GM19043 (cell line): ENCODE measurements at regions not wholly inside any gene's neighbourhood (a gene's known extent, or its start where the extent isn't known, plus 50 kb on each side); places are given as distances from the start of the nearest gene placed in this dataset.

ENCODE experiments used
- ATAC-seq: cut with Tn5 transposase; IDR thresholded peaks from one replicate; pipeline ENCODE4 v1.9.1; 2021; ENCODE audit warnings: low read depth; ENCODE audit not compliant: unreplicated experiment

DNA sequence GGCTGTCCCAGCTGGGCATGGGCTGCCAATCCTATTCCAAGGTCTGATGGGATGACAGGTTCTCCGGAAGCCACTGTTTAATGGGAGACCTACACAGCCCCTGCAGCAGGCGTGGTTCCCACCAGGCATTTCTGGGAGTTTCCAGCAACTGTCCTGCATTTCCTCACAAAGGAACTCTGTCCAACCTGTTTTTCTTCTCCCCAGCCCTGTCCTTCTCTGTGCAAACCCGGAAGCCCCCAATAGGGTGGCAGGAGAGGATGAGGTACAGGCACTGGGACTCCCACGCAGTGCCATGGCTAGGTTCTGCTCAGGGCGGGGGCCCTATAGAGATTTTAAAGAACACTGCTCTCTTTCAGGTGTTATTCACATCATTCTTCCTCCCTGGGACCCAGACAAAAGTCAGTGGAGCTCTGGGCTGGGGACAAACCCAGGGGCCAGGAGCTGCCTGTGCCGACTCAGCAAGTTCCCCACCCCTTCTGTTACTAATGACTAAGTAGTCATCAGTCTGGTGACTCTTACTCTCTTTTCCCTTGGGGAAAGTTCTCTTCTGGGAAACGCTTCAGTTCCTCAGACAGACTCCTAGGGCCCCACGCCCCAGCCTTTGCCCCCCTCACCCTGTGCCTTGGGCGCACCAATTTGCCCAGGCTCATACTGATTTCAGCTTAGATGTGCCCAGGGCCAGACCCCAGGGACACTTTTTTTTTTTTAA is 97.7 kb downstream of the CD47 start:
- no peak for ATAC-seq

DNA sequence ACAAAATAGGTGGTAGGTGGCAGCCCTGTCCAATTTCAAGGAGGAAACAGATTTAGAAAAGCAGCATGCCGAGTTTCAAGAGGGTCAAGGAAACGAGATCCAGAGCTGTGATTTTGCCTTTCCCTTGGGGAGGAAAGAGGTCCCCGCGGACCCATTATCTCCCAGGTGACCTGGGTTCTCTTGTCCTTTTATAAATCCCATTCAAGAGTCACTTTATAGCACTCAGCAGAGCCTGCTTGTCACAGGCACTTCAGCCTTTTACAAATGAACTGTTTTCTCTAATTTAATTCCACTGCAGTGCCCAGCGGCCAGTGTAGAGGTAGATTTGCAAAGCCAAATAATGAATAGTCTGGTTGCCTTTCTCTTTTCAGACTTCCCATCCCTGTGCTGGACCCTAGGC is 99.9 kb downstream of the CD47 start:
- no peak for ATAC-seq

DNA sequence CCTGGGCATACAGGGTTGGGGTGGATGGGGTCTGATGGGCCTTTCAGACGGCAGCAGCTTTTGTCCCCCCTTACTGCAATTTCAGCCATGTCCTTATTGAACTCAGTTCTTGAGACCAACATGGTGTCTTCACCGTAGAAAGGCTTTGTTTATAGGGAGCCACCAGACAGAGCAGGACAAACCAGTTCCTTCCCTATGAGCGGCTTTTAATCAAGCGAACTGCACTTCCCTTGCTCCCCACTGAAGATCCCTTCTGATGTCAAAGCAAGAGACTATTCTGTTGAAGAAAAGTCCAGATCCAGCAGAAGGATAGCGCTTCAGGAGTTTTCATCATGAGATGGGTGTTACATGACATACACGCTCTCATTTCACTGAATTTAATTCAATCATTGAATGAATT is 100.4 kb downstream of the CD47 start:
- no peak for ATAC-seq

DNA sequence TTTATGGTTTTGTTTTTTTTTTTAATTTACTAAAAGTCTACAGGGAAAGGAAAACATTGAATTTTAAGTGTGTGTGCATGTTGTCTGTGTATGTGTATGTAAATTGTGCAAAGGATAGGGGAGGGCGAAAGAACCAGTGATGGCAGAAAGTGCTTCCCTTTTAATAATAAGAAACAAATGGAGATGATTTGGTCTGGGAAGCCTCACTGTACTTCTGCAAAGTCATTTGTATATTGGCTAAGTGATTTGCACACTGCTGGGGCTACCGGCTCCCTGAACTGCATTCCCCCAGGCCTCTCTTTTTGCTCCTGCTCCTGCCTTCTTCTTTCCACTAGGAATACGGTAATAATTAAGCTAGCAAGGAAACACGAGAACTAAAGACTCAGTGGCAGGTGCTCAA is 101.2 kb downstream of the CD47 start:
- ATAC-seq = no peak

DNA sequence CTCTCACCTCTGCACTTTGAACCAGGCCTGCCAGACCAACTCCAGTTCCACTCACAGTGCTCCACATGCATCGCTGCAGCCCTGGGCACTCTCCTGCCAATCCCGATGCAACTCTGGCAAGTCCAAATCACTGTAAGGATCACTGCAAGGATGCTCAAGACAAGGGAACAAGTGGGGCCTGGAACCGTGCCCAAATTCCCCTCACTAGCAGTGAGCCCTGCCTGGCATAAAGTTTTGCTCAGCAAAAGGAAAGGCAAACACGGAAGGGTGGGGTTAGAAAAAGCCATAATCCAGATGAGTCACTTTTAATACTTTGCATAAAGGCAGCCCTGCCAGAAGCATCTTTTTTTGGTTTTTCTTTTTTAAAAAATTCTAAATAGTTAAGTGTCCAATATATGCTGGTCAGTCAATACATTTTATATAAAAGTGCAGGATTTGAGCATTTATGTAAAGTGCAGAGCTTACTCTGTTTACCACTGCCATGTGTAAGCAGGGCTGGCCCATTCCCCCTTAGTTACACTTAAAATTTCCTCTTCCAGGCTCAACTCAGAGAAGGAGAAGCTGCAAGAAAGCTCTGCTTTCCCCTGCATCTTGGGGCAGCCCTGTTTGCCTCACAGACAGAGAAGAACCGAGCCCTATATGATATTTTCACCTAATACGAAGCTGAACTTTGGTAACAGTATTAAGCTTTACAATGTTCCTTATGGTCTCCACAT is 102.2 kb downstream of the CD47 start:
- no peak for ATAC-seq

DNA sequence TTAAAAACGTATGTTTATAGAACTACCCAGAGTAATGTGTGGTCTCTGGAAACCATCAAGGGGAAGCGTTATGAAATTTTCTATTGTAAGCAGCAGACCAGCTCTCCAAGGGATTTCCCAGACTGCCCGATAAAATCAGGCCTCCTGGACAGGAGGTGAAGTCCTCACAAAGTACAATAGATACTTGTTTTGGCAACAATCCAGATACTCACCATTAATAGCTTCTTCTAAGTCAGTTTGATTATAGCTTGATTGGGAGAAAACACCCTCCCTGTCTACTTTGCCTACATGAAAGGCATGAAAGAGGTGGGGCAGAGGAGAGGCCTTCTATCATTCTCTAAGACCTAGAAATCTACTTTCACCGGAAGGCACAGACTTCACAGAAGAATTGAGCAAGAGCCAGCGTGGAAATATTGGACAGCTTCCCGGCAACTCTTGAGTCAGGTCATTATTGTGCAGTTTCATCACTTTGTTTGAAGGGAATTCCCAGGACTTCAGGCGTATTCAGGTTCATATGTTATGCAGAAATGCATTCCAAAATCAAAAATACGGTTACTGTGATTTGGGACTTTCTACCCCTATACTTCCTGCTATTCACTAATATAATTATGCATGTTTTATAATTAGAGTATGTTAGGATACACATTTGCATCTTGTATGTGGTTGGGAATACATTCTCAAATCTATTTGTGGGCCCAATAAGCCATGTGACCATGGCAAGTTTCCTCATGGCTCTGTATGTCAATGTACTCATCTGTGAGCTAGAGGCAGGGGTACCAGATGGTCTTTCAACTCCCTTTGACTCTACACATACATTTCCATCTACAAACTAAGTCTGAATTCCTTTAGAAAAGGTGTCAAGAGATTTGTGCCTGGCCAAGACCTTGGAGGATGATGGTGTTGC is 103.5 kb downstream of the CD47 start:
- ATAC-seq = no peak

DNA sequence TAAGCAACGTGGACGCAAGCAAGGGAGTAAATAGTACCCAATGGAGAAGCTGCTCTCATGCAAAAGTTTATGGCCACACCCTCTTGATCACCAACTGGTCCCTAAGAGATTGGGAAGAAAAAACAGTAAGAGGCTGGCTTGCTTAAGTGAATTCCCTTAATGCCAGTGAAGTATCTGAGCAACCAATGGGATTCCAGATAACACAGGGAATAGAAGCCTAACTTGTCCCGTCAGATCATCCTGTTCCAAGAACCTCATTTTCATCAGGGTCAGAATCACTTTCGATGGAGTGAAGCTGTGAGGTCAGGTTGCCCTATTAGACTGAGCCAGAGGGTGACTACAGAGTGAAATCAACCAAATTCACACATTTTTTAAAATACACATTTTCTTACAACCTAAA is 104.3 kb downstream of the CD47 start:
- ATAC-seq = no peak

DNA sequence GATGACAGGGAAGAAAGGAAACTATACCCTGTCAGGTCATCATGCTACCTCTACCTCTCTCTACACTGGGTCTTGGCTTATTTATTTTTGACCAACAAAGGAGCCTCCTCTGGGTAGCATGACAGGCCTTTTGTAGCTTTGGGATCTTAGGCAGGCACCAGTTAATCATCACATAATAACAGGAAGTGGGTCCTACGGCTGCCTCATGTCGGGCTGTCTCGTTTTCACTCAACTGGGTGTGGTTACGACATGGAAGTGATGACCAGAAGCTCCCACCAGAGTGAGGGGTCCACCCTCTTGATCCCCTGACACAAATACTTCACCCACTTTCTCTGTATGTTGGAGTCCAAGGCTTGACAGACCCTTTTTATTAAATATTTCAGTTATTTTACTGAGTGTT is 105.3 kb downstream of the CD47 start:
- ATAC-seq = peak; percentile 98

DNA sequence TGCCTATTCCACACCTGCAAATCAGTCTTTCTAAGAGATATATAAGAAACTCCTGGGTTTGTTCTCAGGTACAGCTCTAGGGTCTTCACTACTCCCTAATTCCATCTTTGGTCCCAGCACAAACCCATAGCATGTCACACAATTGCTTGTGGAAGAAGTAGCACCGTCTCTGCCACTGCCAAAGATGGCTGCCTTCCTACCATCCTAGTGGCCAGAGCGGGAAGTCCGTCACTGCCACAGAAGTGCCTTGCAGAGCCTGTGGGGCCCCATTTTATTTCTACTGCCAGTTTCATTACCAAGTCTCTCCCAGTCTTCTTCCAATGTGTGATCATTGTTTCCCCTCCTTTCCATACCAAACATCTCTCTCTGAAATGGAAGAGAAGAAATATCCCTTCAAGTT is 107.6 kb downstream of the CD47 start:
- no peak for ATAC-seq

DNA sequence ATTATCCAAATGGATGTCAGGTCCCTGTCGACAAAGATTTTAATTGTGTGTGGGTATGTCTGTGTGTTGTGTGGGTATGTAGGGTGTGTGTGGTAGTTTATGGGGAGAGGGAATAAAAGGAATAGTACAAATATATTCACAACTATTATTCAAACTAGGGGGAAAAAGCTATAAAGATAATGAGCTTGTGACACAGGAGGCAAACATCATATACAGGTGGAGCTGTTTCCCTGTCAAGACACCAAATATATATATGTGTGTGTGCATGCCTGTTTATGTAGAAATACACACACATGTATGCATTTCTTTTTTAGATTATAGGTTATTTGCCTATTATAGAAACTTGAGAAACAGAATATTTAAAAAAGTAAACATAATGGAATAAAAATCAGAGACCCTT is 108.7 kb downstream of the CD47 start:
- no peak for ATAC-seq

DNA sequence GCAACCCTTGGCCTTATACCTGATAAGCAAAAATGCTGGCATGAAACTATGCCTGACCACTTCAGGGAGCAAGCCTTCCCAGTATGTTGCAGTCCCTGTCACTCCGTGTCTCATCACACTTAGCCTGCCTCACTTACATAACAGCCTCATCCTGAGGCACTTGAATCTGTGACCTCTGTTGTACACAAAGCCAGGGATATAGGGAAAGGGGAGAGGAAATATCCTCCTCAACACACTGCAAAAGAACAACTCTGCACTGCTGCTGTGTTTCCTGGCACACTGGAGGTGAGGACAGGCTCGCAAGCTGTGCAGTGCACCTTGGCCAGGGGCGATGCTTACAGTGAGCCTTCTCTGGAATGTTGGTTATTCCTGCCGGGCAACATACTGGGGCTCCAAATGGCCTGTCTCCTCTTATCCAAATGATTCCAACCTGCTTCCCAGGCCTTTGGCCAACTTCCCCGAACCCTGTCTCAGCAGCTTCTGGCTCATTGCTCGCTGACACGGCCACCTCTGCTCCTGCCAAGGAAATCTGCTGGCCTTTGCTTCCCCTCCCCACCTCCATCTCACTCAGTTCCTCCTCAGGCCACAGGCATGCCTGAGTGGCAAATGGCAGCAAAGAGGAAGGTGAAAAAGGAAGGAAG is 109.2 kb downstream of the CD47 start:
- ATAC-seq = no peak

DNA sequence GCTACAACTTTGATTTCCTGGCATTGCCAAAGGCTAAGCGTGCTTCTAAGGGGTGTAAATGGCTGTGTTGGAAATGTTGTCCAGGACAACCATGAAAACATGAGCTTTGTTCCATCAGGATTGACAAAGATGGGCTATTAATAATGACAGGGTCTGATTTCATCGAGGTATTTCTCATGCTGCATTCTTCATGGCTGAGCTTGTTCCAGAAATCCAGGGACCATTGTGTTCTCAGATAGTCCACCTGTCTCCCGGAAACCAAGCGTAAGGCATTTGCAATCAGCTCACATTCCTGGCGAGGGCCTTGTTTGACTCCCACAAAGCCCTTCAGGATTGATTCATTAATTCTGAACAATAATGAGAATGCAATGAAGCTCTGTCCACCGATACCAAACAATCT is 111.3 kb downstream of the CD47 start:
- ATAC-seq = no peak

DNA sequence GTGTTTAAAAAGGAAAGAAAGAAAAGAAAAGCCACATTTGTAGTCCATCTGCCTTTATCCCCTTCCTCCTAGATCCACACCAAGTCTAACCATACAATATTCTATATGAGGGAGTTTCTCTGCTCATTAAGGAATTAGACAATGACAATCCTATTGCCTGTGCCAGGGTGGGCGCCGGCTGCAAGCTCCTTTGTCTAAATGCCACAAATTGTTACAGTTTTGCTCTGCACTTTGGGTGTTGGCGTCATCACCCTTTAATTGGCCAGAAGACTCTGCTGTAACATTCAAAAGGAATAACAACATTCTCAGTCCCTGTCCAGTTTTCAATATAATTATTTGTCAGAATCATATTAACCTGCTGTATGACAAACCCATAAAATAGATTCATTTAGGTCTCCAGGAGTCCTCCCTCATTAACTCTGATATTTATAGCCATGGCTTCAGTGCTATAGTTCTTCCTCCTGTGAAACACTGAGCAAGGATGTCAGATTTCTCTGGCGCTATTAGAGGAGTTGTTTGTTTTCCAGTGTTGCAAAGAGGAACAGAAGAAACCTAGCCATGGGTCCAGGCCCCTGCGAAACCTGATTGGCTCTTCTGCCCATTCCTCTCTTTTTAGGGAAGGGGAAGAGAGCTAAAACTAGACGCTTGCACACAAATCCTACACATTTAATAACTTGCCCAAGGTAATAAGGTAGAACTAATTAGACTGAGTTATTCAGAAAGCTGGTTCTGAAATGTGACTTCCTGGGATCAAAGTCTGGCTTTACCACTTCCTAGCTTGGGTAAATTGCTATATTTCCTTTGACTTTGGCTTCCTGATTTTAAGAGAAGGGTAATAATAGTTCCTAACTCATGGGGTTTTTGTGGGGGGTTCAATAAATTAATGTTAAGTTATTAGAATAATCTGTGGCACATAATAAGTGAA is 112.4 kb downstream of the CD47 start:
- no peak for ATAC-seq

DNA sequence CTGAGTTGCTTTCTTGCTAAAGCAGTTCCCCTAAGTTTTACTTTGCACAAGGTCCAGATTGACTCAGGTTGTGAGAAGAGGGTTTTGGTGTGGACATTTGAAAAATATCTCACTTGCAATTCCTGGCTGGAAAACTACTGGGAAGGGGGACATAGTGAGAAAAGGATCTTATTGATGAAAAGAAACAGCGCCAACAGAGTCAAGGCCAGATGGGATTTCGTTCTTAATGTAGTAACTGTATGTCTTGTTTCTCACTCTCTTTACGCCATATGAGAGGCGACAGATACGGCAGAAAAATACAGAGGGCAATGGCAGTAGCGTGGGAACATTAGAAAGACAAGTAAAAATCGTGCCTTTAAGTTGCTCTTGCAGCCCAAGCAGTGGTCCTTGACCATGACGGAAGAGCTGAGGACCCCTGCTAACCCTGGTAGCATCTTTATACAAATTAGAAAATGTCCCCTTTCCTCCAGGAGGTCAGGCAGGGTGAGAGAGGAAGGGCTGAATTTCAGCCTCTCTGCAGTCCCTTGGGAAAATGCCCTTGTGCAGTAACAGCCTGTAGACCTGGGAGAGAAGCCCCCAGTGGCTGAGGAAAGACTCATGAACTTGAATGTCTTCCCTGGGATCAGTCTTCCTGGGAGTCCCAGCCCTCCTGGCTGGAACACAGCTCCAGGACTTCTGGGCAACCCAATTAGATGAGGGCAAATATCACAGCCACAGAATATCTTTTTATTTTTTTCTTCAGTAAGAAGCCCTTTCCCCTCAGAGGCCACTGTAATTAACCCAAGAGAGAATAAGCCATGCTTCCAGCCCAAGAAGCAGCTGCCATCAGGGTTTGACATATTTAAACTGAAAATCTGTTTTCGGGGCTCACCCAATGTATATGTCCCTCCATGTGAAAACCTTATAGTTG is 113.4 kb downstream of the CD47 start:
- no peak for ATAC-seq

DNA sequence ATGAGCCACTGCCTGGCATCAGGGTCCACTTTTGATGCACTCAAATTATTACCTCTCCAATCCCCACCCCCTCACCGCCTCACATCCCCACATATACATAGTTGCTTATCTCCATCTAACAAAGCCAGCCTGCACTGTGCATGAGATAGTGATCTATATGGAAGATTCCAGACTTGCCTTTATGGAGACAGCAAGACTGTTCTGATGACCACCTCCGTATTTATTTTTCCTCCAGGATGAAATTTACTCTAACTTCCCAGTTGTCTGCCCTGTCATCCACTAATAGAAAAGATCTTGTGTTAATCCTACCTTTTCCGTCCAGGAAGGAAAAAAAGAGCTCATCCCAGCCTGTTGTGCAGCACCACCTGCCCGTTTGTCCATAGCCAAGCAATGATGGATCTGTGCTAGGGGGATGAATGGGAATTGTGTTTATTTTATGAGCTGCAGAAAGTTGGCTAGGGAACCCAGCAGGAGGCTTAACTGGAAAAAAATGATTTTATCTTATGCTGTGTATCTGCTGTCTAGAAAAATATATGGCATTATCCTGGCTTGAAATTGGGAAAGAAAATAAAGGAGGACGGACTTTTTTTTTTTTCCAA is 114.5 kb downstream of the CD47 start:
- no peak for ATAC-seq

DNA sequence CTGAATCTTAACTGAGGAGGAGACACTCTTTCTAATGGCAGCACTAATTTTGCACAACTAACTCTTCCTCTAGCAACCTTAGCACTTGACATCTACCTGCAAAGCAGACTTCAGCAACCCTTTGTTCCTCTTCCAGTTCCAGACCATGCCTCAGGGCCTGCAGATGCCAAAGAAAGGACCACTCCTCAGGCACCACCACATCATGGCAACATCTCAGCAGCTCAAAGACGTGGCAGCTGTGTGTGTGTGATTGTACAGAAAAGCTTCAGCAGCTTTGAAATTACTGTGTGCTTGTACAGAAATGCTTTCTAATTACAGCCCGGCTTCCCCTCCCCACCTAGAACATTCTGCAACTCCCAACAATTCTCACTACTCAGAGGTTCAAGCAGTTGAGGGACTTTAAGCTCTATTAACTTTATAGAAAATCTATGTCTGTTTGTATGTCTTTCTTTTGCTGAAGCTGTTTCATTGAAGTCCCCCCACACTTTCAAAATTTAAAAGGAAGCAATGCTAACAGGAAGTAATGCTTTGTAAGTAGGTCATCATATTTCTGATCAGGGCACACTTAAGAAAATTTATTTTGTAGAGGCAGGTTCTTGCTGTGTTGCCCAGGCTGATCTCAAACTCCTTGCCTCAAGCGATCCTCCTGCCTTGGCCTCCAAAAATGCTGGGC is 115.2 kb downstream of the CD47 start:
- no peak for ATAC-seq

DNA sequence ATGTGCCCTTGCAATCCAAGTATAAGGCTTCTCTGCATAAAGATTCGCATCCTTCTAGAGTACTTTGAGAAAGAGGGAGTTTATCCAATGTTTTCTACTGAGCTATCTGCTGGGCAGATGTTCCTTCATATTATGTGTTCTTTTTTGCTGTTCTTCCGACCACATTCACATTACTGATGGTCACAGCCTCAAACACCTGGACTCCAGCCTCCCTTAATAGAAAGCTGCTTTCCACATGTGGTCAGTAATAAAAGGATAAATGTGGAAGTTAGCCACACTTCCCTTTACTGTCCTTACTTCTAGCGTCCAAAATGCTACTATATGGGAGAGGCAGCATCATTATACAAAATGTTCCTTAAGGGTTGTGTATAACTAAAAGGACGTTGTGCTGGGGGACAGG is 116.9 kb downstream of the CD47 start:
- no peak for ATAC-seq

DNA sequence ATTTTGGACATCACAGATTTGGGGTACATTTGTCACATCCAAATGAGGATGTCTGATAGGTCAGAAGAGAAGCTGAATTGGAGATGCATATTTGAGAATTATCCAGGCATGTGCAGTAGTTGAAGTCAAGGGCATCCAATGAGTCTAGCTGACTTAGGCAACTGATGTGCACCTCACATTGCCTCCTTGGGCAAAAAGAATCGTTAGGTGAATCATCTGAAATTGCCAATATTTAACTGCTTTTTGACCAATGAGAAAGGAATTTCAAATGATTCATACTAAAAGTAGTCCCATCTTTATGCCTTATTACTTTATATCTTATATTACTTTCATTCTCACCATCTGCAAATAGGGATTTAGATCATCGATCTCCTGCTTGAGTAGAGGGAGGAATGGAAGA is 117.7 kb downstream of the CD47 start:
- ATAC-seq = no peak
